NOMO-1 (cell line): ENCODE measurements at regions not wholly inside any gene's neighbourhood (a gene's known extent, or its start where the extent isn't known, plus 50 kb on each side); places are given as distances from the start of the nearest gene placed in this dataset.
"Not testable (repeated sequence)": the region's sequence is repeated elsewhere in the genome, so short reads cannot be mapped to it uniquely, and the experiment has no call there.

Source experiments
- DNase-seq, 2 experiments: peaks; one replicate each; lab custom pipeline; 2025; ENCODE audit not compliant: unreplicated experiment in 2 of 2; lab: John Stamatoyannopoulos, UW

GRCh38 chr7:12002428-12002827, 170.4 kb upstream of the THSD7A start:
- DNase-seq = no peak

DNA sequence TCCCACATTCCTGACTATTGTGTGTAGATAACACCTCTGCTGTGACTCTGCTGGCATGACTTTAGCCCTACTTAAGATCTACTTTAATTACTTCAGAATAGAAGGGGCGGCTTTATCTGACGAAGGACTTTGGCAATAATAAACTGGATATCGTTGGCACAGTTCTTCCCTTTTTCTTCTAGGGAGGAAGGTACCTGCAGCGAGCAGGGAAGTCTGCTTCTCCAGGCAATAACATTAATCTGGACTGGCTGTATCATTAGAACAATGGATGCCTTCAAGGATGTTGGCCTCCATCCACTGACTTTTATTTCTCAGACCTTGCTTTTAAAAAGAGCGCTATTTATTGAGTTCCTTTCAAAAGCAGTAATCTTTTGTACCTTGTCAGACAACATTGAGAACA, 172.6 kb upstream of the THSD7A start:
- no peak for DNase-seq

- no peak for DNase-seq
Measured at GRCh38 chr7:12007576-12007975, 175.6 kb upstream of the THSD7A start.

DNA sequence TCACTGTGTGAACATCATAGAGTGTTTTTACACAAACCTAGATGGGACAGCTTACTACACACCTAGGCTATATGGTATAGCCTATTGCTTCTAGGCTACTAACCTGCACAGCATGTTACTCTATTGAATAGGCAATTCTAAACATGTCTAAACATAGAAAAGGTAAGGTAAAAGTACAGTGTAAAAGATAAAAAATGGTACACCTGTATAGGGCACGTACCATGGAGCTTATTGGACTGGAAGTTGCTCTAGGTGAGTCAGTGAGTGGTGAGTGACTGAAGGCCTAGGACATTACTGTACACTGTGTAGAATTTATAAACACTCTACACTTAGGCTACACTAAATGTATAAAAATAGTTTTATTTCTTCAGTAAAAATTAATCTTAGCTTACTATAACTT, 182.0 kb upstream of the THSD7A start:
- DNase-seq = no peak

- DNase-seq = no peak
Measured at GRCh38 chr7:12016439-12016838, 184.4 kb upstream of the THSD7A start.

GRCh38 chr7:12017046-12017445, 185.0 kb upstream of the THSD7A start:
- DNase-seq = no peak

DNA sequence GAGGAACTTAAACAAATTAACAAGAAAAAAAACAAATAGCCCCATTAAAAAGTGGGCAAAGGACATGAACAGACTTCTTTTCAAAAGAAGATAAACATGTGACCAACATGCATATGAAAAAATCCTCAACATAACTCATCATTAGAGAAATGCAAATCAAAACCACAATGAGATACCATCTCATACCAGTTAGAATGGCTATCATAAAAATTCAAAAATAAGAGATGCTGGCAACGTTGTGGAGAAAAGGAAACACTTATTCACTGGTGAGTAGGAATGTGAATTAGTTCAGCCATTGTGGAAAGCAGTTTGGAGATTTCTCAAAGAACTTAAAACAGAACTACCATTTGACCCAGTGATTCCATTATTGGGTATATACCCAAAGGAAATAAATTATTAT, 189.1 kb upstream of the TMEM106B start:
- not testable (repeated sequence) for DNase-seq

- no peak for DNase-seq
Measured at GRCh38 chr7:12025246-12025645, 185.8 kb upstream of the TMEM106B start.

- DNase-seq = no peak
Measured at GRCh38 chr7:12028508-12028907, 182.6 kb upstream of the TMEM106B start.

DNA sequence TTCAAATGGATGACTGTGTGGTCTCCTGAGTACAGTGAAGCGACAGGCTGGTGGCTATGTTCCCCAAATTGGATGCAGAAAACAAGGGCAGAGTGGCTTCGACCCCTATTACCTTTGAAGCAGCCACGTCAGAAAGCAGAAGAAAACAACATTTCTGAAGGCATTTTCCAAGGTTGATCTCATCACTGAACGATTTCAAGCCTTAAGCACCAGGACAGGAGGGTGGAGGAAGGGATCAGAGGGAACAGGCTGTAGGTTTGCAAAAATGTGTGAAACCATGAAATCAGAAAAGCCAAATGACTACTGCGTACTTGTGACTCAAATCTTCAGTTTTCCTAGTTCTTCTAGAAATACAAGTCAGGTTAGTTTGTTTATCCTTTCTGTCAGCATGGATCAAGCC, 181.0 kb upstream of the TMEM106B start:
- no peak for DNase-seq

DNA sequence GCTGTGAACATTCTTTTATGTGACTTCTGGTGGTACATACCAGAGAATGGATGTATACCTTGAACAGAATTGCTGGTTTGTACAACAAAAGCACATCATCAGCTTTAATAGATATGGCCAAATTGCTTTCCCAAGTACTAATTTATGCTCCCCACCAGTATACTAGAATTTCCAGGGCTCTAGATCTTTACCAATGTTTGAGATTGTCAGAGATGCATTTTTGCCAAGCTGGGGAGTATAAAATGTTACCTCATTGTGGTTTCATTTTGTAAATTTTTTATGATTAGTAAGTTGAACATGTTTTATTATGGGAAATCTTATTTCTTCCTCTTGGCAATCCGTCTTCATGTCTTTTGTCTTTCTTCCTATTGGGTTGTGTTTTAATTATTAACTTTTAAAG, 179.9 kb upstream of the TMEM106B start:
- DNase-seq = no peak

DNA sequence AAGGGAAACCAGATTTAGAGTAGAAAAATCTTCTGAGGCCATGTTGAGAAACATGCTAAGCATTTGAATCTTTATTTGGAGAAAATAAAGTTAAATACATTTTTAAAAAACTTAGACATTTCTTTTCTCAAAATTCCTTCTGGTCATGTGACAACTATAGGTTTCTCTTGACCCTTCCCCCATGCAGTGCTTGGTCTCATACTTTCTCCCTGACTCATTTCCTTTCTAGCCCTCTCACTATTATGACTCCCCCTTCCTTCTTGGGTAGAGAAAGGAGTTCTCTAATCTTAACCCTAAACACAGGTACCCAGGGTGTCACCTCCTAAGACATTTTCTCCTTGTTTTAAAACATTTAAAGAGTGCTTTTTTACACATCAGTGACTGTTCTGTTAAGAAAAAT, 179.5 kb upstream of the TMEM106B start:
- no peak for DNase-seq

GRCh38 chr7:12032146-12032545, 178.9 kb upstream of the TMEM106B start:
- DNase-seq = no peak

GRCh38 chr7:12043457-12043856, 167.6 kb upstream of the TMEM106B start:
- not testable (repeated sequence) for DNase-seq

GRCh38 chr7:12052211-12052610, 158.9 kb upstream of the TMEM106B start:
- DNase-seq = no peak

GRCh38 chr7:12053561-12053960, 157.5 kb upstream of the TMEM106B start:
- DNase-seq = no peak

- DNase-seq = no peak
Measured at GRCh38 chr7:12054830-12055229, 156.3 kb upstream of the TMEM106B start.

- no peak for DNase-seq
Measured at GRCh38 chr7:12056381-12056780, 154.7 kb upstream of the TMEM106B start.

- DNase-seq = no peak
Measured at GRCh38 chr7:12056977-12057376, 154.1 kb upstream of the TMEM106B start.

GRCh38 chr7:12062062-12062461, 149.0 kb upstream of the TMEM106B start:
- DNase-seq = no peak

GRCh38 chr7:12064586-12065127, 146.4 kb upstream of the TMEM106B start:
- no peak for DNase-seq

GRCh38 chr7:12066004-12066403, 145.1 kb upstream of the TMEM106B start:
- no peak for DNase-seq

DNA sequence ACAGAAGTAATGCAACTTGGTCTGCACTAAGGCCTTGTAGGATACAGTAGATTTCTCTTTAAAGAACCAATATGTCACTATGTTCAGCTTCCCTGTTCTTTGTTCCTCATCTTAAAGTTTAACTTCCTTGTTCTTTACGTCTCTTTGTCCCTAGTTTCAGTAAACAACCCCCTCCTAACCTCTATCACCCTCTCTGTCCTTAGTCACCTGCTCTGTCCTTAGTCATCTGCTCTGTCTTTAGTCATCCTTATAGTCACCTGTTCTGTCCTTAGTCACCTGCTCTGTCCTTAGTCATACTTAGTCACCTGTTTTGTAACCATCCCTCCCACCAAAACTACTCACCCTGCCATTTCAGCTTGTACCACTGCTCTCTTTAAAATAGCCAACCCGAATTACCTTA, 144.6 kb upstream of the TMEM106B start:
- peak; percentile 6 to 40 for DNase-seq
